GM21367 (cell line): ENCODE measurements at regions not wholly inside any gene's neighbourhood (a gene's known extent, or its start where the extent isn't known, plus 50 kb on each side); places are given as distances from the start of the nearest gene placed in this dataset.

Source experiments
- ATAC-seq: cut with Tn5 transposase; IDR thresholded peaks from one replicate; pipeline ENCODE4 v1.9.1; 2021; ENCODE audit not compliant: unreplicated experiment

- no peak for ATAC-seq
These were observed 60.1 kb downstream of the NABP1 start for GRCh38 chr2:191738003-191738402.

GRCh38 chr2:191738667-191739066 is 60.7 kb downstream of the NABP1 start:
- no peak for ATAC-seq

- ATAC-seq: no peak
These were observed 61.3 kb downstream of the NABP1 start for GRCh38 chr2:191739194-191739593.

GRCh38 chr2:191740016-191740419 is 62.1 kb downstream of the NABP1 start:
- peak; percentile 97 for ATAC-seq

GRCh38 chr2:191740759-191741158 is 62.8 kb downstream of the NABP1 start:
- no peak for ATAC-seq

- no peak for ATAC-seq
These were observed 68.6 kb downstream of the NABP1 start for GRCh38 chr2:191746346-191747169.

GRCh38 chr2:191747170-191747530 is 69.2 kb downstream of the NABP1 start:
- no peak for ATAC-seq

- ATAC-seq: no peak
These were observed 70.1 kb downstream of the NABP1 start for GRCh38 chr2:191748059-191748461.

- ATAC-seq: no peak
These were observed 70.7 kb downstream of the NABP1 start for GRCh38 chr2:191748528-191749180.

- no peak for ATAC-seq
These were observed 71.2 kb downstream of the NABP1 start for GRCh38 chr2:191749181-191749540.

GRCh38 chr2:191754103-191754502 is 76.2 kb downstream of the NABP1 start:
- no peak for ATAC-seq

GRCh38 chr2:191756761-191757160 is 78.8 kb downstream of the NABP1 start:
- ATAC-seq: no peak

GRCh38 chr2:191757208-191757607 is 79.3 kb downstream of the NABP1 start:
- no peak for ATAC-seq

GRCh38 chr2:191758518-191759507 is 80.9 kb downstream of the NABP1 start:
- peak; percentile 100 for ATAC-seq

- ATAC-seq: no peak
These were observed 81.7 kb downstream of the NABP1 start for GRCh38 chr2:191759680-191760079.

- no peak for ATAC-seq
These were observed 82.8 kb downstream of the NABP1 start for GRCh38 chr2:191760655-191761262.

- ATAC-seq: no peak
These were observed 73.8 kb downstream of the CAVIN2 start for GRCh38 chr2:191773136-191773535.

- no peak for ATAC-seq
These were observed 69.5 kb downstream of the CAVIN2 start for GRCh38 chr2:191777351-191777750.

GRCh38 chr2:191778041-191778440 is 68.8 kb downstream of the CAVIN2 start:
- no peak for ATAC-seq

- ATAC-seq: no peak
These were observed 64.5 kb downstream of the CAVIN2 start for GRCh38 chr2:191782351-191782750.

- ATAC-seq: peak; percentile 75
These were observed 63.5 kb downstream of the CAVIN2 start for GRCh38 chr2:191783416-191783815.
